Keratinocyte (primary cell): ENCODE measurements at regions not wholly inside any gene's neighbourhood (a gene's known extent, or its start where the extent isn't known, plus 50 kb on each side); places are given as distances from the start of the nearest gene placed in this dataset.

Experiments used
- DNase-seq: peaks from one replicate; pipeline ENCODE4 v3.0.0-alpha.2; 2011; ENCODE audit warnings: low read depth, missing footprints, low spot score
- FAIRE-seq: peaks from 2 replicates; lab custom pipeline; 2011; peaks lifted over from hg19 to GRCh38; lab: Jason Lieb, UNC
- H2AFZ ChIP-seq: 2 replicates; pipeline ENCODE4 v1.6.0; 2012; ENCODE audit warnings: low read length, control low read depth, inconsistent platforms; ENCODE audit not compliant: control insufficient read depth
- H3K27ac ChIP-seq: 2 replicates; pipeline ENCODE4 v1.5.1; 2011; ENCODE audit warnings: low read length; ENCODE audit not compliant: control insufficient read depth, insufficient read depth
- H3K27me3 ChIP-seq: 3 replicates; pipeline ENCODE4 v1.6.0; 2011; ENCODE audit warnings: low read length; ENCODE audit not compliant: control insufficient read depth, insufficient read depth; ENCODE audit errors: extremely low read depth
- H3K36me3 ChIP-seq, 2 experiments: 2 replicates in 1 of 2; 3 replicates in 1 of 2; pipeline ENCODE4 v1.5.1; 2011; ENCODE audit warnings: low read length in 2 of 2, mild to moderate bottlenecking in 1 of 2; ENCODE audit not compliant: control insufficient read depth in 2 of 2, insufficient read depth in 2 of 2; ENCODE audit errors: extremely low read depth in 1 of 2
- H3K4me1 ChIP-seq: 3 replicates; pipeline ENCODE4 v1.5.1; 2011; ENCODE audit warnings: low read length; ENCODE audit not compliant: control insufficient read depth, insufficient read depth; ENCODE audit errors: extremely low read depth
- H3K4me2 ChIP-seq: 3 replicates; pipeline ENCODE4 v1.6.0; 2011; ENCODE audit warnings: low read depth, low read length; ENCODE audit not compliant: control insufficient read depth, insufficient read depth; ENCODE audit errors: extremely low read depth
- H3K4me3 ChIP-seq, 3 experiments: fragments of 200-600 bp in 1 of 3; sonication (generic) in 1 of 3; 2 replicates in 2 of 3; 3 replicates in 1 of 3; pipeline ENCODE4 v1.5.1; 2011 to 2016; ENCODE audit warnings: low read length in 3 of 3, mild to moderate bottlenecking in 3 of 3, control low read depth in 2 of 3, inconsistent platforms in 1 of 3, low read depth in 1 of 3, mixed read lengths in 1 of 3, mixed run types in 1 of 3, moderate library complexity in 1 of 3; ENCODE audit not compliant: control insufficient read depth in 2 of 3, insufficient read depth in 2 of 3; ENCODE audit errors: extremely low read depth in 1 of 3
- H3K79me2 ChIP-seq: 2 replicates; pipeline ENCODE4 v1.6.0; 2012; ENCODE audit warnings: low read length; ENCODE audit not compliant: control insufficient read depth, insufficient read depth
- H3K9ac ChIP-seq: 3 replicates; pipeline ENCODE4 v1.6.0; 2011; ENCODE audit warnings: low read length; ENCODE audit not compliant: control insufficient read depth, insufficient read depth; ENCODE audit errors: extremely low read depth
- H3K9me1 ChIP-seq: 3 replicates; pipeline ENCODE4 v1.6.0; 2011; ENCODE audit warnings: low read length; ENCODE audit not compliant: control insufficient read depth, insufficient read depth; ENCODE audit errors: extremely low read depth
- H3K9me3 ChIP-seq: 2 replicates; pipeline ENCODE4 v1.5.1; 2012; ENCODE audit warnings: low read depth, low read length; ENCODE audit not compliant: control insufficient read depth
- H4K20me1 ChIP-seq: 3 replicates; pipeline ENCODE4 v1.6.0; 2011; ENCODE audit warnings: low read length; ENCODE audit not compliant: control insufficient read depth, insufficient read depth; ENCODE audit errors: extremely low read depth
- CTCF ChIP-seq, 3 experiments: IDR thresholded peaks in 1 of 3; conservative IDR thresholded peaks in 1 of 3; optimal IDR thresholded peaks in 1 of 3; 2 replicates in 2 of 3; 3 replicates in 1 of 3; pipeline versions ENCODE3 to v1.5.1; 2011; ENCODE audit warnings: low read length in 3 of 3, mild to moderate bottlenecking in 3 of 3, moderate library complexity in 2 of 3, control low read depth in 1 of 3, inconsistent platforms in 1 of 3; ENCODE audit not compliant: insufficient read depth in 2 of 3; ENCODE audit errors: extremely low read depth in 1 of 3
- EZH2 ChIP-seq: IDR thresholded peaks from one replicate; pipeline ENCODE4 v1.6.1; 2012; ENCODE audit warnings: inconsistent platforms, mild to moderate bottlenecking, low read length, moderate library complexity
- dilution Hi-C: fragments of 300-500 bp; cut with MboI; formaldehyde crosslinking; loops from one replicate; pipeline ENCODE4 v1.7.0; 2020; ENCODE audit warnings: low sequenced_read_pairs; ENCODE audit not compliant: extremely low pct_ligation_motif_present

GRCh38 chr1:87723193-87723592 lies 394.5 kb downstream of the LMO4 start:
- FAIRE-seq (no peak), DNase-seq (no peak)
- Histone ChIP-seq H3K27me3 (no peaks in the 10 kb centered on the region), H3K9me3 (no peaks in the 10 kb centered on the region), H3K36me3 (no peaks in the 10 kb centered on the region), H3K9me1 (no peaks in the 10 kb centered on the region), H3K4me1 (no peaks in the 10 kb centered on the region), H3K79me2 (no peaks in the 10 kb centered on the region), H3K9ac (no peak overlapping the region), H3K4me2 (no peak overlapping the region), H2AFZ (no peak overlapping the region), H4K20me1 (no peaks in the 10 kb centered on the region), H3K27ac (no peak overlapping the region), H3K4me3 (no peak overlapping the region)
- no peak for TF ChIP-seq CTCF (optimal IDR thresholded peaks at IDR 0.05 in 1 of 3, IDR thresholded peaks at IDR 0.05 in 1 of 3, conservative IDR thresholded peaks at IDR 0.05 in 1 of 3; ENCODE audit: extremely low read depth in 1 of 3, insufficient read depth in 2 of 3, low read length in 3 of 3)
- no peak for TF ChIP-seq EZH2
- dilution Hi-C loops = no loop called here

GRCh38 chr1:87728169-87728568 lies 399.5 kb downstream of the LMO4 start:
- Histone ChIP-seq H3K36me3 (no peaks in the 10 kb centered on the region), H3K9me1 (no peaks in the 10 kb centered on the region), H3K4me2 (no peak overlapping the region), H3K9ac (no peak overlapping the region), H3K4me1 (no peaks in the 10 kb centered on the region), H4K20me1 (no peaks in the 10 kb centered on the region), H3K4me3 (no peak overlapping the region), H3K27me3 (no peaks in the 10 kb centered on the region), H2AFZ (no peak overlapping the region), H3K79me2 (no peaks in the 10 kb centered on the region), H3K9me3 (no peaks in the 10 kb centered on the region), H3K27ac (no peak overlapping the region)
- DNase-seq (no peak), FAIRE-seq (no peak)
- dilution Hi-C loops = no loop called here
- TF ChIP-seq EZH2 = no peak
- no peak for TF ChIP-seq CTCF (optimal IDR thresholded peaks at IDR 0.05 in 1 of 3, IDR thresholded peaks at IDR 0.05 in 1 of 3, conservative IDR thresholded peaks at IDR 0.05 in 1 of 3; ENCODE audit: extremely low read depth in 1 of 3, insufficient read depth in 2 of 3, low read length in 3 of 3)
